ENCODE measurements at regions not wholly inside any gene's neighbourhood (a gene's known extent, or its start where the extent isn't known, plus 50 kb on each side); places are given as distances from the start of the nearest gene placed in this dataset.

GRCh38 chr13:55937180-55937579 is 1203.5 kb upstream of the PRR20A start:
- no peak overlapping the region for H3K4me2 ChIP-seq
- H3K79me2 ChIP-seq = no peaks in the 10 kb centered on the region
- WGBS (ENCODE audit: low lambda C conversion rate, missing lambda C conversion rate) = 77% methylated on average over 5 of the region's 5 CpGs
- no peak overlapping the region for H2AFZ ChIP-seq
- DNase-seq (ENCODE audit: low spot score) = no peak
- no peaks in the 10 kb centered on the region for H3K9me3 ChIP-seq (ENCODE audit: low read depth)
- no peaks in the 10 kb centered on the region for H3K36me3 ChIP-seq (replicated peaks; ENCODE audit: insufficient read depth, low read depth)
- H4K20me1 ChIP-seq (ENCODE audit: insufficient read depth, poor library complexity, severe bottlenecking) = no peaks in the 10 kb centered on the region
- TF ChIP-seq EZH2 (IDR thresholded peaks at IDR 0.05; ENCODE audit: borderline replicate concordance) (no peak), EZH2phosphoT487 (IDR thresholded peaks at IDR 0.05; ENCODE audit: low read depth, severe bottlenecking, unreplicated experiment) (no peak)
- TF ChIP-seq, protein P1, sequence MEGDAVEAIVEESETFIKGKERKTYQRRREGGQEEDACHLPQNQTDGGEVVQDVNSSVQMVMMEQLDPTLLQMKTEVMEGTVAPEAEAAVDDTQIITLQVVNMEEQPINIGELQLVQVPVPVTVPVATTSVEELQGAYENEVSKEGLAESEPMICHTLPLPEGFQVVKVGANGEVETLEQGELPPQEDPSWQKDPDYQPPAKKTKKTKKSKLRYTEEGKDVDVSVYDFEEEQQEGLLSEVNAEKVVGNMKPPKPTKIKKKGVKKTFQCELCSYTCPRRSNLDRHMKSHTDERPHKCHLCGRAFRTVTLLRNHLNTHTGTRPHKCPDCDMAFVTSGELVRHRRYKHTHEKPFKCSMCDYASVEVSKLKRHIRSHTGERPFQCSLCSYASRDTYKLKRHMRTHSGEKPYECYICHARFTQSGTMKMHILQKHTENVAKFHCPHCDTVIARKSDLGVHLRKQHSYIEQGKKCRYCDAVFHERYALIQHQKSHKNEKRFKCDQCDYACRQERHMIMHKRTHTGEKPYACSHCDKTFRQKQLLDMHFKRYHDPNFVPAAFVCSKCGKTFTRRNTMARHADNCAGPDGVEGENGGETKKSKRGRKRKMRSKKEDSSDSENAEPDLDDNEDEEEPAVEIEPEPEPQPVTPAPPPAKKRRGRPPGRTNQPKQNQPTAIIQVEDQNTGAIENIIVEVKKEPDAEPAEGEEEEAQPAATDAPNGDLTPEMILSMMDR (IDR thresholded peaks at IDR 0.05; ENCODE audit: poor library complexity) = no peak
- no peaks in the 10 kb centered on the region for H3K9me2 ChIP-seq (replicated peaks; ENCODE audit: insufficient read depth)
- H3K27me3 ChIP-seq = no peaks in the 10 kb centered on the region
- no peak overlapping the region for H3K4me3 ChIP-seq
- H3K27ac ChIP-seq = no peak overlapping the region
- no peaks in the 10 kb centered on the region for H3K4me1 ChIP-seq (ENCODE audit: insufficient read depth)

DNA sequence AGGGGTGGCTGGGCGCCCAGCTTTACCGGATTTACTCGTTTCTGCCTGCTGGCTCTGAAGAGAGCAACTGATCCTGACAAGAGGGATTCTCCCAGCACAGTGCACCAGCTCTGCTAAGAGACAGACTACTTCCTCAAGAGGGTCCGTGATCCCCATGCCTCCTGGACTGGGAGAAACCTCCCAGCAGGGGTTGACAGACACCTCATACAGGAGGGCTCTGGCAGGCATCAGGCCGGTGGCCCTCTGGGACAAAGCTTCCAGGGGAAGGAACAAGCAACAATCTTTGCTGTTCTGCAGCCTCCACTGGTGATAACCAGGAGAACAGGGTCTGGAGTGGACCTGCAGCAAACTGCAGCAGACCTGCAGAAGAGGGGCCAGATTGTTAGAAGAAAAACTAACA is 1192.5 kb upstream of the PRR20A start:
- Histone ChIP-seq H3K36me3 (replicated peaks; ENCODE audit: insufficient read depth, low read depth) (no peaks in the 10 kb centered on the region), H3K4me3 (no peak overlapping the region), H3K9me2 (replicated peaks; ENCODE audit: insufficient read depth) (no peaks in the 10 kb centered on the region), H2AFZ (no peak overlapping the region), H3K9me3 (ENCODE audit: low read depth) (no peaks in the 10 kb centered on the region), H3K4me2 (no peak overlapping the region), H4K20me1 (ENCODE audit: insufficient read depth, poor library complexity, severe bottlenecking) (no peaks in the 10 kb centered on the region), H3K4me1 (ENCODE audit: insufficient read depth) (no peaks in the 10 kb centered on the region), H3K79me2 (no peaks in the 10 kb centered on the region), H3K27me3 (no peaks in the 10 kb centered on the region), H3K27ac (no peak overlapping the region)
- TF ChIP-seq, protein P1 (IDR thresholded peaks at IDR 0.05; ENCODE audit: poor library complexity) = no peak
- TF ChIP-seq EZH2phosphoT487 (IDR thresholded peaks at IDR 0.05; ENCODE audit: low read depth, severe bottlenecking, unreplicated experiment) = no peak
- TF ChIP-seq EZH2 (IDR thresholded peaks at IDR 0.05; ENCODE audit: borderline replicate concordance) = no peak
- 92% methylated on average over 5 of the region's 5 CpGs for WGBS (ENCODE audit: low lambda C conversion rate, missing lambda C conversion rate)
- DNase-seq (ENCODE audit: low spot score) = no peak

GRCh38 chr13:55963934-55964333 is 1176.8 kb upstream of the PRR20A start:
- no peaks in the 10 kb centered on the region for H3K27me3 ChIP-seq
- H2AFZ ChIP-seq = no peak overlapping the region
- H3K9me3 ChIP-seq (ENCODE audit: low read depth) = no peaks in the 10 kb centered on the region
- no peak overlapping the region for H3K4me2 ChIP-seq
- H3K27ac ChIP-seq = no peak overlapping the region
- no peak for DNase-seq (ENCODE audit: low spot score)
- H3K9me2 ChIP-seq (replicated peaks; ENCODE audit: insufficient read depth) = no peaks in the 10 kb centered on the region
- H3K4me1 ChIP-seq (ENCODE audit: insufficient read depth) = no peaks in the 10 kb centered on the region
- H3K4me3 ChIP-seq = no peak overlapping the region
- no peaks in the 10 kb centered on the region for H4K20me1 ChIP-seq (ENCODE audit: insufficient read depth, poor library complexity, severe bottlenecking)
- 100% methylated on average over 1 of the region's 1 CpG for WGBS (ENCODE audit: low lambda C conversion rate, missing lambda C conversion rate)
- H3K79me2 ChIP-seq = no peaks in the 10 kb centered on the region
- TF ChIP-seq, protein P1 (IDR thresholded peaks at IDR 0.05; ENCODE audit: poor library complexity) = no peak
- no peak for TF ChIP-seq EZH2 (IDR thresholded peaks at IDR 0.05; ENCODE audit: borderline replicate concordance)
- TF ChIP-seq EZH2phosphoT487 (IDR thresholded peaks at IDR 0.05; ENCODE audit: low read depth, severe bottlenecking, unreplicated experiment) = no peak
- no peaks in the 10 kb centered on the region for H3K36me3 ChIP-seq (replicated peaks; ENCODE audit: insufficient read depth, low read depth)

GRCh38 chr13:55967055-55967454 is 1173.7 kb upstream of the PRR20A start:
- Histone ChIP-seq H3K9me2 (replicated peaks; ENCODE audit: insufficient read depth) (no peaks in the 10 kb centered on the region), H3K79me2 (no peaks in the 10 kb centered on the region), H3K4me1 (ENCODE audit: insufficient read depth) (no peaks in the 10 kb centered on the region), H3K36me3 (replicated peaks; ENCODE audit: insufficient read depth, low read depth) (no peaks in the 10 kb centered on the region), H3K4me3 (no peak overlapping the region), H3K27ac (no peak overlapping the region), H3K9me3 (ENCODE audit: low read depth) (no peaks in the 10 kb centered on the region), H3K4me2 (no peak overlapping the region), H2AFZ (no peak overlapping the region), H4K20me1 (ENCODE audit: insufficient read depth, poor library complexity, severe bottlenecking) (no peaks in the 10 kb centered on the region), H3K27me3 (no peaks in the 10 kb centered on the region)
- WGBS (ENCODE audit: low lambda C conversion rate, missing lambda C conversion rate) = 98% methylated on average over 3 of the region's 3 CpGs
- TF ChIP-seq EZH2phosphoT487 (IDR thresholded peaks at IDR 0.05; ENCODE audit: low read depth, severe bottlenecking, unreplicated experiment) = no peak
- TF ChIP-seq, protein P1 (IDR thresholded peaks at IDR 0.05; ENCODE audit: poor library complexity) = no peak
- DNase-seq (ENCODE audit: low spot score) = no peak

Data from hepatocyte (in vitro differentiated cells).